ENCODE measurements at regions not wholly inside any gene's neighbourhood (a gene's known extent, or its start where the extent isn't known, plus 50 kb on each side); places are given as distances from the start of the nearest gene placed in this dataset.

GRCh38 chr13:50156561-50157127, 141.4 kb downstream of the KCNRG start:
- DNase-seq (ENCODE audit: low read depth, low spot score) = peak; percentile 42
- in situ Hi-C loops (cut with HindIII; ENCODE audit: low sequenced_read_pairs) = no loop called here
- no peak for TF ChIP-seq CTCF (IDR thresholded peaks at IDR 0.05; ENCODE audit: low read depth, low read length)
- H3K4me3 ChIP-seq (ENCODE audit: low read depth, low read length) = no peak overlapping the region

GRCh38 chr13:50158385-50159165, 143.3 kb downstream of the KCNRG start:
- no peak overlapping the region for H3K4me3 ChIP-seq (ENCODE audit: low read depth, low read length)
- in situ Hi-C loops (cut with HindIII; ENCODE audit: low sequenced_read_pairs) = no loop called here
- no peak for TF ChIP-seq CTCF (IDR thresholded peaks at IDR 0.05; ENCODE audit: low read depth, low read length)
- no peak for DNase-seq (ENCODE audit: low read depth, low spot score)

DNA sequence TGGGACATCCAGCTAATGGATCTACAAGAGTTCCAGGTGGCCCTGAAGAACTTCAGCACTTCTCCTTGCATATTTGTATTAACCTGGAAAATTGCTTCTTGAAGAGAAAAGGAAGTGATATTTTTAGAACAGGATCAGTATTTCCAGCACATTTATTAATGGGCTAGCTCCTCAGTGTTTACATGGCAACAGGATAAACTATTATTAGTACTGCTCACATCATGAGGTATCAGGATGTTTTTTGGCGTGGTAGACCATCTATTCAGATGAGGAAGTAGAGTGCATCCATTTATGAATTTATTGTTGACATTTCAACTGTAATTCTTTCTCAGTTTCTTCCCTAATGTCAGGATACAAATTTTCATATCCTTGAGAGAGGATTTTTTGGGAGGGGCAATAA, 144.4 kb downstream of the KCNRG start:
- no peak for DNase-seq (ENCODE audit: low read depth, low spot score)
- in situ Hi-C loops (cut with HindIII; ENCODE audit: low sequenced_read_pairs) = no loop called here
- no peak for TF ChIP-seq CTCF (IDR thresholded peaks at IDR 0.05; ENCODE audit: low read depth, low read length)
- H3K4me3 ChIP-seq (ENCODE audit: low read depth, low read length) = no peak overlapping the region

DNA sequence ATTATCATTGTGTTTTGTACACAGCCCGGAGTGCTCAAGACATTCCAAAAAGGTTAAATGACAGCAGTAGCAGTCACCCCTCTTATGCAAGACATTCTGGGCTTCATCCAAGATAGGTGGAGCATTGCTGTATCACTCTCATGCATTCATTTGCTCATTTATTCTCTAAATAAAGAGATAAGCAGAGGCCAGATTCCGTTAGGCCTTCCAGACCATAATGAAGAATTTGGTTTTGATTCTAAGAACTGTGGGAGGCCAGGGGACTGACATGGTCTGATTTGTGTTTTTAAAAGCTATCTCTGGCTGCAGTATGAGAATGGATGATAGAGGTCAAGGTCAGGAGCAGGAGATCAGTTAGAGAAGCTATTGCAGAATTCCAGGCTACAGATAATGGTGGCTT, 145.8 kb downstream of the KCNRG start:
- no peak for TF ChIP-seq CTCF (IDR thresholded peaks at IDR 0.05; ENCODE audit: low read depth, low read length)
- no peak for DNase-seq (ENCODE audit: low read depth, low spot score)
- H3K4me3 ChIP-seq (ENCODE audit: low read depth, low read length) = no peak overlapping the region
- in situ Hi-C loops (cut with HindIII; ENCODE audit: low sequenced_read_pairs) = no loop called here

- DNase-seq (ENCODE audit: low read depth, low spot score) = no peak
These were observed 146.8 kb downstream of the KCNRG start for GRCh38 chr13:50162001-50162400.

DNA sequence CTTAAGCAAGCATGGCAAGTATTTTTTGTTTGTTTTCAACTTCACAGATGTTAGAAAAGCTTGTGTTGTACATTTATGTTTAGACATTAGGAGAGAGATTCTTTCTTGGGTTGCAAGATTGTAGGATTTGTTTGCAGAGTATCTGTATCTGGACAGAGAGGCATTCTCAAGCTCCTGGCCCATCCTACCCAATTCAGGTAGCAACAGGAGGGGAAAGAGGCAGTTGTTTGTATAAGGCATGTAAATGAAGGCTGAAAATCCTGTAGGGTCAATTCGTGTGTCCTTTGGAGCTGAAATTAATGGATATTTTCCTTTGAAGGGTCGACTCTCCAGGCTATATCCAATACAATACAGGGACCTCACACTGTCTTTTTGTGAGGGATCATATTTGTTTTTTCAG, 147.3 kb downstream of the KCNRG start:
- TF ChIP-seq CTCF (IDR thresholded peaks at IDR 0.05; ENCODE audit: low read depth, low read length) = no peak
- no peak for DNase-seq (ENCODE audit: low read depth, low spot score)
- H3K4me3 ChIP-seq (ENCODE audit: low read depth, low read length) = no peak overlapping the region
- in situ Hi-C loops (cut with HindIII; ENCODE audit: low sequenced_read_pairs) = no loop called here

More at GRCh38 chr13:50162001-50162400, 146.8 kb downstream of the KCNRG start:
- TF ChIP-seq CTCF (IDR thresholded peaks at IDR 0.05; ENCODE audit: low read depth, low read length) = no peak
- H3K4me3 ChIP-seq (ENCODE audit: low read depth, low read length) = no peak overlapping the region
- in situ Hi-C loops (cut with HindIII; ENCODE audit: low sequenced_read_pairs) = no loop called here

Measured in astrocyte of the spinal cord (primary cell).